ENCODE measurements at regions not wholly inside any gene's neighbourhood (a gene's known extent, or its start where the extent isn't known, plus 50 kb on each side); places are given as distances from the start of the nearest gene placed in this dataset.

DNA sequence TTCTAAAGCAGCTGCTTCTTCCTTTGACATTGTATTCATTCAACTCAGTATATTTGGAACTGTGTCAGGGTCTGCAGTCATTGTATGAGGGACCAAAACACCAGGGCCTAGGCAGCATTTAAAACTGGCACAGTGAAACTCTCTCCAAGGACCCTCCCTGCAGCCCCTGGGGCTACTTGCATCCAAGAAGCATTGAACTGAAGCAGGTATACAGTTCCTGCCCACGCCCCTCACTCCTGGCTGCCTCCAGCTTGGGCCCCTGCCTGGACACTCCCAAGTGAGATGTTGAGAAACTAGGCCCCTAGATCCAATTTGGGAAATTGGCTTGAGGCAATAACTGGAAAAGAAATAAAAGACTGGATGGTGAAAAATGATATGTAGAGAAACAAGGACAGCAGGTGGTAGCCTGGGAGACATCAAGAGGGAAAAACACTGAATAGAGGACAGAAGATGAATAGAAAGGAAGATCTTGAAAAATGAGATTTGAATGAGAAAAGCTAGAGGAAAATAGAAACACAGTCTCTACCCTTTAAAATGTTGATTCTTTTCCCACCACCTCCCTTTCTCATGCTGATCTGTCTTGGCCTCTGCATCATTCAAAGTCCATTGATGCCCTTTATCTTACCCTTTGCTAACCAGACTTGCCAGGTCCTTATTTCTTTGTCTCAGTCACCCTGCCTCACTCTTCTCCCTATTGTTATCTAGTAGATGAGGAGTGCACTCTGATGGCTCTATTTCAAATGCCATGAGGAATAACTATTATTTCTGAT, 368.8 kb upstream of the CDH8 start:
- Histone ChIP-seq H2BK15ac (ENCODE audit: low read length) (no peak overlapping the region), H3K18ac (ENCODE audit: low read length) (no peak overlapping the region), H3K4me2 (ENCODE audit: insufficient read depth, low read length, poor library complexity, severe bottlenecking) (no peak overlapping the region), H3K27ac (replicated peaks; ENCODE audit: low read length) (no peak overlapping the region), H3K27me3 (ENCODE audit: control insufficient read depth in 3 of 3, insufficient read depth in 3 of 3, low read depth in 1 of 3, low read length in 3 of 3) (no peaks in the 10 kb centered on the region), H3K23ac (ENCODE audit: low read depth, low read length, poor library complexity) (no peak overlapping the region), H3K14ac (ENCODE audit: low read length) (no peak overlapping the region), H2BK120ac (ENCODE audit: low read depth, low read length) (no peak overlapping the region), H4K91ac (ENCODE audit: low read depth, low read length, poor library complexity) (no peak overlapping the region), H3K4ac (ENCODE audit: low read length) (no peak overlapping the region), H4K8ac (ENCODE audit: low read depth, low read length) (no peak overlapping the region), H2AFZ (ENCODE audit: low read length) (peak overlapping the region; percentile 60), H2AK5ac (ENCODE audit: low read depth, low read length) (no peak overlapping the region), H3K9me3 (replicated peaks in 1 of 2; ENCODE audit: control insufficient read depth in 2 of 2, insufficient read depth in 1 of 2, low read depth in 1 of 2, low read length in 2 of 2) (no peaks in the 10 kb centered on the region), H3K4me3 (ENCODE audit: low read length in 2 of 2) (no peak overlapping the region), H3K79me1 (ENCODE audit: low read depth, low read length) (no peaks in the 10 kb centered on the region), H2BK5ac (ENCODE audit: low read length) (no peak overlapping the region), H3K9ac (ENCODE audit: low read depth, low read length, poor library complexity) (no peak overlapping the region), H2BK12ac (ENCODE audit: low read length) (no peak overlapping the region), H3K36me3 (replicated peaks in 1 of 2; ENCODE audit: control insufficient read depth in 2 of 2, insufficient read depth in 2 of 2, low read length in 2 of 2) (no peaks in the 10 kb centered on the region), H3K4me1 (ENCODE audit: control insufficient read depth in 2 of 2, insufficient read depth in 1 of 2, low read depth in 1 of 2, low read length in 2 of 2) (peaks cover 2 to 11% of the 10 kb centered on the region in 2 donors)
- no peak for DNase-seq (ENCODE audit: low spot score)
- no CpG with 5 or more reads among the region's 1 CpG for WGBS, 2 donors (ENCODE audit: extremely low coverage in 2 of 2, insufficient read length in 2 of 2, insufficient replicate concordance in 1 of 2)

DNA sequence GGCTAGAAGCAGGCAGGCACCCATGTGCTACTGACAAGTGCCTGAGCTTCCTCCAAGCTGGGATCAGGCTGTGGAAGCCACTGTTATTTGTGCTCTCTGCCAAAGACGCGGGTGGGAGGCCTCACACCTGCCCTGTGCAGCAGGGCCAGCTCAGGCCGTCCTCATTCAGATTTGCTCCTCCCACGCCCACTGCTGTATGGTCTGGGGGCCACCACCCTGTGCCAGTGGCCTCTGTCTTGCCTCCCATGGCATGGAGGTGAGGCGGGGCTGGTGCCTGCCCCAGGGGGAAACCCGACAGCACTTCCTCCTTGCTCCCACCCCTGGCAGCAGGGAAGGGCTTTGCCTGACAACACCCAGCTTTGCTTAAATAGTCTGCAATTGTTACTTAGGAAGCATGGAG, 356.5 kb upstream of the CDH8 start:
- H2AFZ ChIP-seq (ENCODE audit: low read length), result peak overlapping the region; percentile 66
- no peak for DNase-seq (ENCODE audit: low spot score)
- H2AK5ac ChIP-seq (ENCODE audit: low read depth, low read length), result no peak overlapping the region
- peak overlapping the region; percentile 93 for H3K4ac ChIP-seq (ENCODE audit: low read length)
- H3K9me3 ChIP-seq (replicated peaks in 1 of 2; ENCODE audit: control insufficient read depth in 2 of 2, insufficient read depth in 1 of 2, low read depth in 1 of 2, low read length in 2 of 2), result no peaks in the 10 kb centered on the region
- no peak overlapping the region for H2BK120ac ChIP-seq (ENCODE audit: low read depth, low read length)
- no peaks in the 10 kb centered on the region for H3K4me1 ChIP-seq (ENCODE audit: control insufficient read depth in 2 of 2, insufficient read depth in 1 of 2, low read depth in 1 of 2, low read length in 2 of 2)
- peak overlapping the region; percentile 58 for H2BK15ac ChIP-seq (ENCODE audit: low read length)
- H3K27ac ChIP-seq (replicated peaks; ENCODE audit: low read length), result no peak overlapping the region
- H4K91ac ChIP-seq (ENCODE audit: low read depth, low read length, poor library complexity), result no peak overlapping the region
- H4K8ac ChIP-seq (ENCODE audit: low read depth, low read length), result no peak overlapping the region
- H3K4me3 ChIP-seq (ENCODE audit: low read length in 2 of 2), result no peak overlapping the region
- H3K9ac ChIP-seq (ENCODE audit: low read depth, low read length, poor library complexity), result no peak overlapping the region
- H3K14ac ChIP-seq (ENCODE audit: low read length), result no peak overlapping the region
- no peaks in the 10 kb centered on the region for H3K36me3 ChIP-seq (replicated peaks in 1 of 2; ENCODE audit: control insufficient read depth in 2 of 2, insufficient read depth in 2 of 2, low read length in 2 of 2)
- peak overlapping the region; percentile 43 for H3K23ac ChIP-seq (ENCODE audit: low read depth, low read length, poor library complexity)
- H3K79me1 ChIP-seq (ENCODE audit: low read depth, low read length), result no peaks in the 10 kb centered on the region
- WGBS, 2 donors (ENCODE audit: extremely low coverage in 2 of 2, insufficient read length in 2 of 2, insufficient replicate concordance in 1 of 2), result no CpG with 5 or more reads among the region's 6 CpGs
- no peaks in the 10 kb centered on the region for H3K27me3 ChIP-seq (ENCODE audit: control insufficient read depth in 3 of 3, insufficient read depth in 3 of 3, low read depth in 1 of 3, low read length in 3 of 3)
- H3K4me2 ChIP-seq (ENCODE audit: insufficient read depth, low read length, poor library complexity, severe bottlenecking), result no peak overlapping the region
- no peak overlapping the region for H2BK12ac ChIP-seq (ENCODE audit: low read length)
- H2BK5ac ChIP-seq (ENCODE audit: low read length), result no peak overlapping the region
- peak overlapping the region; percentile 76 for H3K18ac ChIP-seq (ENCODE audit: low read length)

DNA sequence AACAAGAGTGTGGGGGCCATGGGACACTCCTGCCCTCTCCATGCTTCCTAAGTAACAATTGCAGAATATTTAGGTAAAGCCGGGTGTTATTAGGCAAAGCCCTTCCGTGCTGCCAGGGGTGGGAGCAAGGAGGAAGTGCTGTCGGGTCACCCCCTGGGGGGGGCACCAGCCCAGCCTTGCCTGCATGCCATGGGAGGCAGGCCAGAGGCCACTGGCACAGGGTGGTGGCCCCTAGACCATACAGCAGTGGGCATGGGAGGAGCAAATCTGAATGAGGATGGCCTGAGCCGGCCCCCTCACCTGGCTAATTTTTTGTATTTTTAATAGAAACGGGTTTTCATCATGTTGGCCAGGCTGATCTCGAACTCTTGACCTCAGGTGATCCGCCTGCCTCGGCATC, 355.7 kb upstream of the CDH8 start:
- Histone ChIP-seq H3K79me1 (ENCODE audit: low read depth, low read length) (no peaks in the 10 kb centered on the region), H3K4ac (ENCODE audit: low read length) (no peak overlapping the region)

DNA sequence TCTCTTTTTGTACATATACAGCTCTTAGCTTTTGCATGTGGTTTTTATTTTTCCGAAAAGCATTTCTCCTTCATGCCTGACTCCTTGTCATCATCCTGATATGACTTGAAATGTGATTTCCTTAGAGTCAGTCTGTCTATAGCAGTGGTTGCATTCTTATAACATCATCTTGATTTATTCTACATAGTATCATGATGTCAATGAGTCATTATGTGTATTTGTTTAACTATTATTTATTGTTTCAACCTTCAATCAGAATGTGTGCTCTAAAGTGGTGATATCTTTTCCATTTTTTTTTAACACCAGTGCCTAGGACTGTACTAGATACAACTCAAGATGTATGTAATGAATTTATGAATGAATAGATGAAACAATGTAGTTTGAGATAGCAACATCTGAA, 354.9 kb upstream of the CDH8 start:
- Histone ChIP-seq H3K27me3 (ENCODE audit: control insufficient read depth in 3 of 3, insufficient read depth in 3 of 3, low read depth in 1 of 3, low read length in 3 of 3) (no peaks in the 10 kb centered on the region), H2AFZ (ENCODE audit: low read length) (no peak overlapping the region), H3K23ac (ENCODE audit: low read depth, low read length, poor library complexity) (no peak overlapping the region), H2BK12ac (ENCODE audit: low read length) (no peak overlapping the region), H2BK120ac (ENCODE audit: low read depth, low read length) (no peak overlapping the region), H4K8ac (ENCODE audit: low read depth, low read length) (no peak overlapping the region), H3K18ac (ENCODE audit: low read length) (no peak overlapping the region), H3K4me2 (ENCODE audit: insufficient read depth, low read length, poor library complexity, severe bottlenecking) (no peak overlapping the region), H3K4me3 (ENCODE audit: low read length in 2 of 2) (no peak overlapping the region), H3K9me3 (replicated peaks in 1 of 2; ENCODE audit: control insufficient read depth in 2 of 2, insufficient read depth in 1 of 2, low read depth in 1 of 2, low read length in 2 of 2) (no peaks in the 10 kb centered on the region), H2AK5ac (ENCODE audit: low read depth, low read length) (no peak overlapping the region), H3K4ac (ENCODE audit: low read length) (no peak overlapping the region), H2BK15ac (ENCODE audit: low read length) (no peak overlapping the region), H4K91ac (ENCODE audit: low read depth, low read length, poor library complexity) (no peak overlapping the region), H3K79me1 (ENCODE audit: low read depth, low read length) (no peaks in the 10 kb centered on the region), H3K36me3 (replicated peaks in 1 of 2; ENCODE audit: control insufficient read depth in 2 of 2, insufficient read depth in 2 of 2, low read length in 2 of 2) (no peaks in the 10 kb centered on the region), H3K27ac (replicated peaks; ENCODE audit: low read length) (no peak overlapping the region), H3K4me1 (ENCODE audit: control insufficient read depth in 2 of 2, insufficient read depth in 1 of 2, low read depth in 1 of 2, low read length in 2 of 2) (no peaks in the 10 kb centered on the region), H3K14ac (ENCODE audit: low read length) (no peak overlapping the region), H3K9ac (ENCODE audit: low read depth, low read length, poor library complexity) (no peak overlapping the region), H2BK5ac (ENCODE audit: low read length) (no peak overlapping the region)
- DNase-seq (ENCODE audit: low spot score), result no peak
- no CpG with 5 or more reads among the region's 1 CpG for WGBS, 2 donors (ENCODE audit: extremely low coverage in 2 of 2, insufficient read length in 2 of 2, insufficient replicate concordance in 1 of 2)

More for the DNA sequence above, 355.7 kb upstream of the CDH8 start:
- H2BK15ac ChIP-seq (ENCODE audit: low read length), result no peak overlapping the region
- no peaks in the 10 kb centered on the region for H3K27me3 ChIP-seq (ENCODE audit: control insufficient read depth in 3 of 3, insufficient read depth in 3 of 3, low read depth in 1 of 3, low read length in 3 of 3)
- H2BK12ac ChIP-seq (ENCODE audit: low read length), result no peak overlapping the region
- no peak overlapping the region for H2BK120ac ChIP-seq (ENCODE audit: low read depth, low read length)
- no CpG with 5 or more reads among the region's 8 CpGs for WGBS, 2 donors (ENCODE audit: extremely low coverage in 2 of 2, insufficient read length in 2 of 2, insufficient replicate concordance in 1 of 2)
- no peak overlapping the region for H3K9ac ChIP-seq (ENCODE audit: low read depth, low read length, poor library complexity)
- H3K27ac ChIP-seq (replicated peaks; ENCODE audit: low read length), result no peak overlapping the region
- peak overlapping the region; percentile 17 for H4K8ac ChIP-seq (ENCODE audit: low read depth, low read length)
- H4K91ac ChIP-seq (ENCODE audit: low read depth, low read length, poor library complexity), result no peak overlapping the region
- no peak overlapping the region for H3K4me3 ChIP-seq (ENCODE audit: low read length in 2 of 2)
- no peaks in the 10 kb centered on the region for H3K4me1 ChIP-seq (ENCODE audit: control insufficient read depth in 2 of 2, insufficient read depth in 1 of 2, low read depth in 1 of 2, low read length in 2 of 2)
- H2BK5ac ChIP-seq (ENCODE audit: low read length), result no peak overlapping the region
- no peaks in the 10 kb centered on the region for H3K9me3 ChIP-seq (replicated peaks in 1 of 2; ENCODE audit: control insufficient read depth in 2 of 2, insufficient read depth in 1 of 2, low read depth in 1 of 2, low read length in 2 of 2)
- H3K23ac ChIP-seq (ENCODE audit: low read depth, low read length, poor library complexity), result no peak overlapping the region
- H2AK5ac ChIP-seq (ENCODE audit: low read depth, low read length), result no peak overlapping the region
- H3K4me2 ChIP-seq (ENCODE audit: insufficient read depth, low read length, poor library complexity, severe bottlenecking), result no peak overlapping the region
- peak overlapping the region; percentile 90 for H3K18ac ChIP-seq (ENCODE audit: low read length)
- DNase-seq (ENCODE audit: low spot score), result no peak
- no peaks in the 10 kb centered on the region for H3K36me3 ChIP-seq (replicated peaks in 1 of 2; ENCODE audit: control insufficient read depth in 2 of 2, insufficient read depth in 2 of 2, low read length in 2 of 2)
- no peak overlapping the region for H3K14ac ChIP-seq (ENCODE audit: low read length)
- H2AFZ ChIP-seq (ENCODE audit: low read length), result no peak overlapping the region
